Fibroblast of peridontal ligament (primary cell): ENCODE measurements at regions not wholly inside any gene's neighbourhood (a gene's known extent, or its start where the extent isn't known, plus 50 kb on each side); places are given as distances from the start of the nearest gene placed in this dataset.

Experiments used
- DNase-seq: peaks from one replicate; pipeline ENCODE4 v3.0.0-alpha.2; 2010; ENCODE audit errors: extremely low read depth

DNA sequence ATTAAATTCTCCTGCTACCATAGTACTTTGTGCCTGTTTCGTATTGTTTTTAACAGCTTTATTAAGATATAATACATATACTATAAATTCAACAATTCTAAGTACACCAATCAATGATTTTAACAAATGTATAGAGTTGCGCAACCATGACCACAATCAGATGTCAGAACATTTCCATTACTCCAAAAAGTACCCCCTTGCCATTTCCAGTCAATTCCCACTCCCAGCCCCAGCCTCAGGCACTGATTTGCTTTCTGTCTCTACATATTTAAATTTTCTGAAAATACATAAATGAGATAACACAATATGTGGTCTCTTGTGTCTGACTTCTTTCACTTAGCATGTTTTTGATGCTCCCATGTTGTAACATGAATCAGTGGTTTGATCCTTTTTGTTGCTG is 193.9 kb downstream of the FIGN start:
- DNase-seq: no peak

DNA sequence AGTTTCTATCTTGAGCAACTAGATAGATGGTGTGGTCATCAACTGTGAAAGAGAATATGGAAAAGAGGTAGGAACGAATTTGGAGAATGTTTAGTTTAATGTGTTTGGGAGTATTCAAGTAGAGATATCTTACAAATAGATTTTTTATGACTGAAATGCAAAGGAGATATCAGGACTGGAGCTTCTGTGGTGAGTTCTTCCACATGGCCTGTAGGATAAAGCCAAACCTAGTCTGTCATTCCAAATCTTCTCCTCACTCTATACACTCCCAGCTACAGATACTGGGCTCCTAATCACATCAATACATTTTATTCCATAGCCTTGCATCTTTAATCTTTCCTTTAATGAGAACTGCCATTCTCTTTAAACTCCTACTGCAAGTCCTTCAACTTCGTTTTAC is 194.3 kb downstream of the FIGN start:
- no peak for DNase-seq

DNA sequence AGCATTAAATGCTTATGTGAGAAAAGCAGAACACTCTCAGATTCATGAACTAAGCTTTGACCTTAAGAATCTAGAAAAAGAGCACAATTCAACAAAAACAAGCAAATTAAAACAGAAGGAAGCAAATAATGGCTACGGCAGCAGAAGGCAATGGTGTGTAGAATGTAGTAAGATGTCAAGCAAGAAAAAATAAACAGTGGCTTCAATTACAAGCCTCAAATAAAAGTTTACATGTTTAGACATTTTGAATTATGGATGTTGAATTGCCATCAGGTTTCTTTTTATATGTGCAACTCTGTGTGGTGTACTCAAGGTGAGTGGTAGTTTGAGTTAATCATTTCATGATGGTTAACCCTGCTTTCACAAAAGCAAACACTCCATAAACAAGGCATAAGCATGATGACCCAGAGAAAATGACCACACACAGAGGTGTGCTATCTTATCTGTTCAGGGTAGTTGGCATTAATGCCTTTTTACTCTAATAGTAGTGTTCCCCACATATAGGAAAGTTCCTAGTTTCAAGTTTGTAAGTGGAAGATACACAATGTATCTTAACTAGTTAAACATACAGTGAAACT is 207.1 kb downstream of the FIGN start:
- DNase-seq: no peak

DNA sequence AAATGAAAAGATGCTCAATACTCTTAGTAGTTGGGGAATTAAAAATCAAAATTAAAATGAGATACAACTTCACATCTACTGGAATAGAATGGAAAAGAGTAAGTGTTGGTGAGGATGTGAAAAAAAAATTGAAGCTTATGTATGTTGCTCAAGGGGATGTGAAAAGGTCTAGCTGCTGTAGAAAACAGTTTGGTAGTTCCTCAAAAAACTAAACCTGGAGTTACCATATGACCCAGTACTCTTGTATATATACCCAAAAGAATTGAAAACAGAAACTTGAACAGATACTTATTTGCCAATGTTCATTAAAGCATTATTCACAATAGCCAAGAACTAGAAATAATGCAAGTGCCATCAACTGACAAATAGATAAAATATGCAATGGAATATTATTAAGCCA is 208.4 kb downstream of the FIGN start:
- no peak for DNase-seq

GRCh38 chr2:163518762-163519161 is 217.0 kb downstream of the FIGN start:
- no peak for DNase-seq

GRCh38 chr2:163515836-163516235 is 220.0 kb downstream of the FIGN start:
- no peak for DNase-seq

DNA sequence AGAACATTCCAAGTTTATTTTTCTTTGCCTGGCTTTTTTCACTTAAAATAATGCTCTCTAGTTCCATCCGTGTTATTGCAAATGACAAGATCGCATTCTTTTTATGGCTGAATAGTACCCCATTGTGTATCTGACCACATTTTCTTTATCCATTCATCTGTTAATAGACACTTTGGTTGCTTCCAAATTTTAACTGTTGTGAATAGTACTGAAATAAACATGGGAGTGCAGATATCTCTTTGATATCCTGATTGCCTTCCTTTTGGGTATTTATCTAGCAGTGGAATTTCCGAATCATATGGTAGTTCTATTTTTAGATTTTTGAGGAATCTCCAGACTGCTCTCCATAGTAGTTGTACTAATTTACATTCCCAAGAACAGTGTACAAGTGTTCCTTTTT is 230.5 kb downstream of the FIGN start:
- no peak for DNase-seq

- no peak for DNase-seq
These were observed 242.2 kb downstream of the FIGN start for GRCh38 chr2:163493359-163494298.

GRCh38 chr2:163491850-163492249 is 244.0 kb downstream of the FIGN start:
- no peak for DNase-seq

DNA sequence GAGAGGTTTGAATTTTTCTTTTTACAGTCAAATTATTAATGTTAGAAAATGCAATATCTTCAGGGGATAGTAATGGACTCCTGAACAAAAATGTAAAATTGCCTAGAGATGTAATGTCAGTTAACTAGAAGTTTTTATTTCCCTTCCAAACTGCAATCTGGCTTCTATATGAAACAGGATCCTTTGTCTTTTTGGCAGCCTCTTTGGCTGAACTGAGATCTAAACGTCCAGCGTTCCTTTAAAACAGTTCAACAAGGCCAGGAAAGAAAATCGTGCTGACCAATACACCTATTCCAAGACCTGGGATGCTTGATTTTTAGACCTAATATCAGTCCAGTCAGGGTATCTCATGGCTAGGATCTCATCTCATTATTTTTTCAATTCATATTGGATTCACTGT is 245.5 kb downstream of the FIGN start:
- DNase-seq: no peak

DNA sequence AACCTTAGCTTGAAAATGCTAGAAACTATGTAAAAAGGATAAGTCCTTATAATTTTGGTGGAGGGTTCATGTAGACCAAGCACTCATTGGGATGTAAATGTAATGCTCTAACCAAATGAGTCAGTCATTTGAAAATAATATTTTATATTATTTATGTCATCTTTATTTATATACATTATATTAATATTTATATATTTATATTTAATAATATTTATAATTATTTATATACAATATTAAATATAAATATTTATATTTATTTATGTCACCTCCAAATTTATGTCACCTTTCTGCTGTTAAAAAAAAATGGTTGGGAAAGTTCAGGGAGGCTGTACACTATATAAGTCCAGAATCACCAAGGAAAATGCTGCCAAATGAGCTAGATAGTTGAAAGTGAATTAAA is 254.3 kb downstream of the FIGN start:
- DNase-seq: no peak

DNA sequence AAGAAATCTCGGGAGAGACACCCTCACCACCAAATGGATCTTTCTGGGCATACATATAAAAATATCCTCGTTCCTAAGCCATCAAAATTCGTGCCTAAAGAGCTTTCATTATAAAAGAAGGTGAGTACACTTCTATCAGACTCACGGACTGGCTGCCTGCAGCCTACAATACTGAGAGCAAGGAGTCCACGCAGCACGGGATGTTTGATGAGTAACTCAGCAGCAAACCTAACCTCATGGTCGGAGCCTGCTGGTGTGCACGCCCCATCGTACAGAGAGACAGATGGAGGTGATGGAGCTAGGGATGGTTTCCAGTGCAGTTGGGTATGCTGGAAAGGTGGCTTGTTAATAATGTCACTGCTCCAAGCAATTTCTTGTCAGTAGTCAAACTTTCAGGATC is 256.2 kb downstream of the FIGN start:
- DNase-seq: no peak

- no peak for DNase-seq
These were observed 260.0 kb downstream of the FIGN start for GRCh38 chr2:163475815-163476214.

- no peak for DNase-seq
These were observed 260.9 kb downstream of the FIGN start for GRCh38 chr2:163474889-163475288.

DNA sequence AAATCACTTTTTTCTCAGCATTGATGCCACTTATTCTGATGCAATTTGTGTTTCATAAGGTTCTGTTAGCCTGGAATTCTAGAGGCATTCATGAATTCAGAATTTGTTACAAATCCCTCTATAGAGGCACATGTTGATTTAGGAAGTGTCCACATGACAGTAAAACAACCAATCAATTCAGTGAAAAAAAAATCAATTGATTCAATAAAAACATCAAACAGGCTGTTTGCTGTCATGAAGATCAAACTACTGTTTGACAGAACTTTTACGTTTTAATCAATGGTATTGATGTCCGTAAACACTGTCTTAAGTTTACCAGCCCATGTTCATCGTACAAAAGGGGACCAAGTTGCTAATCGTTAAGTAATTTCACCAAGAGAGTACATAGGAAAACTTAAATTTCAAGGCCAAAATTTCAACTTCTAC is 261.5 kb downstream of the FIGN start:
- no peak for DNase-seq

- DNase-seq: peak; percentile 29
These were observed 263.9 kb downstream of the FIGN start for GRCh38 chr2:163471947-163472346.

DNA sequence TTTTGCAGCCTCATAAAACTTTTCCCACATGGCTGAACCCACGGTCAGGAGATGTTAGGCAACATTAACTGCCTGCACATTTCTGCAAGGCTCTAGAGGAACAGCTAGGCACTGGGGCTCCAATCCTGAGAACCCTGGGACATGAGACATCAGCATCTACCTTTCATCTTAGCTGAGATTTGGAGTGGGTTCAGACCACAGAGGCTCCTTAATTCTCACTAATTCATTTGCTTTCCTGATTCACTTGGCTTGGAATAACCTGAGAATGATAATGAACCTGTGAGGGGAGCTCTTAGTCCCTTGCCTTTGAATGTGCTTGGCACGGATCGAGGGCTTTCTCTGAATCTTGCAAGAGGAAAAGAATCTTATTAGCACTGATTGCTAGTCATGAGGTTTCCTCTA is 266.2 kb downstream of the FIGN start:
- DNase-seq: peak; percentile 13

DNA sequence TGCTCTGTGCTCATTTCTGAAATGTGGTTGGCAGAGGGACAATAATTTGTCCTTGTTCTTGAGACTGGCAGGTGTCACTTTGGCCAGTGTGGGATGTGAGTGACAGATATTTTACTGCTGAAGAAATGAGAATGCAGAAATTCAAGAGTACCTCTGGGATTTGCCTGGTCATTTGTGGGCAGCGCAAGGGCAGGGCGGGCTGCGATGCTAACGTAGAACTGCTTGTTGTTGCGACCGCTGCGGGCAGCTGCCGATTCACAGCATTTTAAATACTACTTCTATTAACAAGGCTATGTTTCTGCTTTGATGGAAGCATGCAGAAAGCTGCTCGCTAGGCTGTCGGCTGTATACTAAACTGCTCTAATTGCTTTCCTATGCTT is 268.6 kb downstream of the FIGN start:
- peak; percentile 36 for DNase-seq

DNA sequence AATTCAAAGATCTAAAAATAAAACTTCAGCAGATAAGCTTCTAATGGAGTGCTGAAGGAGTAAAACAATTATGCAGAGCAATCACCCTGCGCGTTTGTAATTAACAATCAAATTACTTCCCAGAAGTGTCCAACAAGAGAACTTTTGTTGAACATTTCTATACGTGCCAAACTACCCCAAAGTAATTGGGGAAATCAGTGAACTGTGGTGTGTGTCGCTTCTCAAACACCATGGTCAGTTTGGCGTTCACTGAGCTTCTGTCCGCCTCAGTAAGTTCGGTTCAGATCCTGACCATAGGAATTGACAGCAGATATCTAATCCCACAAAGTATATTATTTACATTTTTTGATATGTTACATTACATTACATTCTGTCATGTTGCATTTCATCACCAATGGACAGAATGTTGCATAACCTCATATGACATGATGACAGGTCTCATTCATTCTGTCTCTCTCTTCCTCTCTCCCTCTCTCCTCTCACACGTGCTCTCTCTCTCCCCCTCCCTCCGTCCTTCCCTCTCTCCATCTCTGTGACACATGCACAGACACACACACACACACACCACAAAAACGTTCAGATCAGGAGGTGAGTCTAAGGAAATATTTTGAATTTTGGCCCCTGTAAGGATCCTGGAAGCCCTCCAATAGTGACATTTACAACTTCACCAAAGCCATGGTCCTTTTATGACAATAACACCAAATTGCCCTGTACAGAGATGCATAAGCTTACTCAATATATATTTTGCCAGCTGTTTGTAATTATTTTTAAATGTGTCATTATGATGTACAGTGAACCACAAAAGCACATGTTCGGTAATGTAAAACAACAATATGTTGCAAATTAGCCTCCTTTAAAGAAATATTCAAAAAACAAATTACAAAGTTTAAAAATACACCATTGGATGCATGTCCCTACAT is 269.2 kb downstream of the FIGN start:
- peak; percentile 22 for DNase-seq

GRCh38 chr2:163465440-163465839 is 270.4 kb downstream of the FIGN start:
- DNase-seq: peak; percentile 24

- DNase-seq: no peak
These were observed 272.4 kb downstream of the FIGN start for GRCh38 chr2:163463411-163463810.

DNA sequence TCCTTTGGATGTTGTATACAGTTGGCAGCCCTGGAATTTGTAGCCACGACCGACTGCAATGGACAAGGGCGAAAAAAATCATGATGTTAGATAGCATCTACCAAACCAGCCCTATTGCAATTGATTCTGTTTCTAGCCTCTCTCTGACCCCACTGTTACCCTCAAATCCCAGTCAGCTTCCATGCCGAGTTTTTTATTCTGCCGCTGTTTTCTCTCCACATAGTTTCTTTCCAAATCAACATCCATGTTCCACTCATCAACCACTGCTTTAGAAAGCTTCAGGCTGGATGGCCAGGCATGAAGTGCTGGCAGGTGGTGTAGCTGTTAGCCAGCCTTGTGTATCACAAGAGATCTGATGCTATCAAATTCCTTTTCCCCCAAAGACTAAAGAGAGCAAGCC is 272.8 kb downstream of the FIGN start:
- DNase-seq: no peak
